HS-27A (cell line): ENCODE measurements at regions not wholly inside any gene's neighbourhood (a gene's known extent, or its start where the extent isn't known, plus 50 kb on each side); places are given as distances from the start of the nearest gene placed in this dataset.

ENCODE experiments used
- DNase-seq: peaks from one replicate; pipeline ENCODE4 v3.0.0-alpha.2; 2012; ENCODE audit warnings: low read depth, missing footprints

DNA sequence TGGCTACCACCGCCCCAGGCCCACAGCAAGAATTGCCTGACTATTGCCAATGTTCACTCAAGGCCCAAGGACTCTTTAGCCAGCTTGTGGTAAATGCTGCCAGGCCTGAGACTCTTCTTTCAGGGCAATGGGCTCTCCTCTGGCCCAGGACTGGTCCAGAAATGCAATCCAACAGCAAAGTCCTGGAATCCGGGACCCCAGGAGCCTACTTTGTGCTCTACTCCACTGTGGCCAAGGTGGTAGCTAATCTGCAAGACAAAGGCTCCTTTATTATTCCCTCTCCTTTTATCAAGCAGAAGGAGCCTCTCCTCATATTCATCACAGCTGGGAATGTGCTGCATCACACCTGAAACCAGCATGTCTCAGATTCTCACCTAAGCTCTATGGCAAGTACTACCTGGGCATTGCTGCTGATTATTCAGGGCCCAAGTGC is 107.6 kb upstream of the PRSS58 start:
- no peak for DNase-seq

GRCh38 chr7:142364551-142364950 is 106.7 kb upstream of the PRSS58 start:
- DNase-seq, result no peak

DNA sequence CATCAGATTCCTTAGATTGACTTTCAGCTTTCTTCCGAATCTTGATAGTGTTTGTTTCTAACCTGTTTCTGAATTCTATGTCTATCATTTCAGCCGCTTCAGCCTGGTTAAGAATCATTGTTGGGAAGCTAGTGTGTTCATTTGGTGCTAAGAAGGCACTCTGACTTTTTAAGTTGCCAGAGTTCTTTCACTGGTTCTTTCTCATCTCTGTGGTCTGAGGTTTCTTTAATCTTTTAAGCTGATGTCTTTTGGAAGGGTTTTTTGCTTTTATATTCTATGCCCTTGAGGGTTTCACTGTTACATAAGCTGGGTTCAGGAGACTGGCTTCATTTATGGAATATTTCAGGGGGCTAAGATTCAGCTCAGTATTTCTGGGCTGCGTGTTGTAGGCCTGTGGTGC is 104.5 kb upstream of the PRSS58 start:
- DNase-seq, result no peak

DNA sequence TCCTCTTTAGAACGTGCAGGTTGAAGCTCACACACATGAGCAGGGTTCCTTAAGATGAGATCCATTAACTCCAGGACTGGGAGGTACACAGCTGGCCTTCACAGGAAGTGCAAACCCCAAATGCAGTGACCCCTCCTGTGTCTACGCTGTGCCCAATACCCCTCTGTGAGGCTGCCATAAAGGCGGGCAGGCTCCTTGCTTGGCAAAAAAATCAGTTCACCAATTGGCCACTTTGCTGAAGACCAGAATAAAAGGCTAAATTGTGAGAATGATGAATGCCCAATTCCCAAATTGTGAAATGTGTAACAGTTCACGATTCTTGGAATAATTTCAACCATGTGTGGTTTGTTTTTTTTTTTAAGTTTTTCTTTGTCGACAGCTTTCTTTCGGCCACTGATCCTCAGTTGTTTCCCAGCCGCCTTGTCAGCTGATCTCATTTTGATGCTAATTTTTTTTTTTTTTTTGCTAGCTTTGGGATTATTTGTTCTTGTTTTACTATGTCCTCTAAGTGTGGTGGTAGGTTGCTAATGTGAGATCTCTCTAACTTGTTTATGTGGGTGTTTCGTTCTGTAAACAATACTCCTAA is 101.9 kb upstream of the PRSS58 start:
- no peak for DNase-seq

- peak; percentile 51 for DNase-seq
Observed at GRCh38 chr7:142357953-142358520, 100.2 kb upstream of the PRSS58 start.

DNA sequence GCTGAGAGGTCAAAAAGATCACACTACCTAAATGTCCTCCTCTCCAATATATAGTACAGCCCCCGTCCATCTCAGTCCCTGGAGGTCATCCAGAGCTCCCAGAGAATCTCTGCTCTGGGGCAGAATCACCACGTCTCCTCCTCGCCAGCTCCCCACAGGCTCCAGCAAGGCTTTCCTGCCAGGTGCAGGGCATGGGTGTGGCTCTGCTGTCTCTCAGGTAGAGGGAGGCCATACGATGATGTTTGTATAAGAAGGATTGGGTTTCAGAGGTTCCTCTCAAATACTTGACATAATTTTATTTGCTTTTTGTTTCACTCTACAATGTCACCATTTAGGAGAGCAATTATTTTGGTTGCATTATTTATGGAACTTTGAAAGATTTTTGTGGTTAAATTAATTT is 98.3 kb upstream of the PRSS58 start:
- no peak for DNase-seq

DNA sequence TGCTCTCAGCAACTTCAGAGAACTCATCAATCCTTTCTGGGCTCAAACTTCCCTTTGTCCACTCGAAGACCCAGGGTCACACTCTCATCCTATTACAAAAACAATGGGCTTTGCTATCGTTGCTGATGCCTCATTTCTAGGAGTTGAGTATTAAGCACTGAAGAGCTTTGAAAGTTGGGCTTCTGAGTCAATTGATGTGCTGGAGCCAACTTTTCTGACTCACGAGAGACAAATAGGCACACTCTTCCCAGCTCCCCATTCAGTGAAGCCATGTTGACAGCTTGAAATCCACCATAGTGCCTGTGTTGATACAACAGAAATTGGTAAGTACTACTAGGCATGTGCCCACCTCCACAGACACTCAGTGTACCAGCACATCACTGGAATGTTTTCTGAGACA is 97.5 kb upstream of the PRSS58 start:
- DNase-seq, result no peak

GRCh38 chr7:142353147-142354060 is 95.5 kb upstream of the PRSS58 start:
- DNase-seq, result no peak

GRCh38 chr7:142352543-142352942 is 94.7 kb upstream of the PRSS58 start:
- DNase-seq, result no peak

DNA sequence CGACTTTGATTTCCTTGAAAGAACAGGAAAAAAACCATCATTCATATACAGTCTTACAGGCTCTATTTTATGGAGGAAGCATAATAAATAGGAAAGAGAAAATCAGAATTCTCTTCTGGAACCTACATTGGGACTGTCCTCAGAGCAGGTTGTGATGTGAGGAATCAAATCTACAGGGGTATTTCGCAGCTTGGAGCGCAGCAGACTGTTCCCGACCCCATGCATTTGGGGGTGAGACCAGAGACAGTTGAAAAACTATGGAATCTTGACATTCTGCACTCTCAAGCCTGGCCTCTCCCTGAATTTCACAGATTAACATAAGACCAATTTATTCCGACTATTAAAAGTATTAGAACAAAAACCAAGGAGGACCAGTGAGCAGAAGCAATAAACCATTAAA is 93.3 kb upstream of the PRSS58 start:
- no peak for DNase-seq

GRCh38 chr7:142349670-142350405 is 92.0 kb upstream of the PRSS58 start:
- no peak for DNase-seq

DNA sequence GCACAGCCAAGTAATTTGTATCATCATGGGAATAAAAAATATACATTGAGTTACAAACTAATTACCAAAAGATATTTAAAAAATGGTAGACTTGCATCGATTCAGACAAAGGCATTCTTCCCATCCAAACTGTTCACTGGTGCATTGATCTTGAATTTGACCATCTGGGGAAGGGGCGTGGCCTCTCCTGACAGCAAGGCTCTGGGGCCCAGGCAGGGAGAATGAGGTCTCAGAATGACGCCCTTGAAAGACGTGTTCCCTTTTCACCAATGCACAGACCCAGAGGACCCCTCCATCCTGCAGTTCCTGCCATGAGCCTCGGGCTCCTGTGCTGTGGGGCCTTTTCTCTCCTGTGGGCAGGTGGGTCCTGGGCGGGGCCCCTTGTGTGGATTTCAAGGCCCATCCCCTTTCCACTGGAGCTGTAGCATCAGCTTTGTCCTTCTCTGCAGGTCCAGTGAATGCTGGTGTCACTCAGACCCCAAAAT is 91.1 kb upstream of the PRSS58 start:
- DNase-seq, result no peak

- DNase-seq, result no peak
Observed at GRCh38 chr7:142348100-142348499, 90.2 kb upstream of the PRSS58 start.

DNA sequence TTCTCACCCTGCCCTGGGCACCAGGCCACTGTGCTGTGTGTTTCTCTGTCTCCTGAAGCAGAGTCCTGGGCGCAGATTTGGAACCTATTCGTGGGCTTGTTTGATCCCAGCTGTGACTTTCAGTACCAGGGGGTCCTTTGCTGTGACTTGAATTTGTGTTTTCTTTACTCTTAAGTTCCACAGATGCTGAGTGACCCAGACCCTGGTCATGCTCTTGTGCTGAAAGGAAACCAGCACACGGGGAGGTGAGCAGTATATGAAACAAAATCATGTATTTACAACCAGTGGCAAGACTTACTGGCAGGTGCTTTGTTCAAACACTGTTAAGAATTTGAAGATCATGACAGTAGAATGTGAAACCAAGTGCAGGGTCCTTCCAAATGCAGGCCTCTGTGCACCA is 89.2 kb upstream of the PRSS58 start:
- DNase-seq, result no peak

DNA sequence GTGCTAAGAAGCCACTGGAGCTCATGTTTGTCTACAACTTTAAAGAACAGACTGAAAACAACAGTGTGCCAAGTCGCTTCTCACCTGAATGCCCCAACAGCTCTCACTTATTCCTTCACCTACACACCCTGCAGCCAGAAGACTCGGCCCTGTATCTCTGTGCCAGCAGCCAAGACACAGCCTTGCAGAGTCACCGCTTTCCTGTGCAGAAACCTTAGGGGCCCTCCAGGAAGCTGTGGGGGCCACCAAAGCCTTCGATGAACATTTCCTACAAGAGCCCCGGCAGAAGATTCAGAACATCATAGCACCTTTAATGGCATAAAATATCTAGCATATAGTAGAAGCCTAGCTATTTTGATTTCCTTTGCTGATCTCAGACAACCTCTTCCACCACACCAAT is 88.0 kb upstream of the PRSS58 start:
- DNase-seq, result no peak

DNA sequence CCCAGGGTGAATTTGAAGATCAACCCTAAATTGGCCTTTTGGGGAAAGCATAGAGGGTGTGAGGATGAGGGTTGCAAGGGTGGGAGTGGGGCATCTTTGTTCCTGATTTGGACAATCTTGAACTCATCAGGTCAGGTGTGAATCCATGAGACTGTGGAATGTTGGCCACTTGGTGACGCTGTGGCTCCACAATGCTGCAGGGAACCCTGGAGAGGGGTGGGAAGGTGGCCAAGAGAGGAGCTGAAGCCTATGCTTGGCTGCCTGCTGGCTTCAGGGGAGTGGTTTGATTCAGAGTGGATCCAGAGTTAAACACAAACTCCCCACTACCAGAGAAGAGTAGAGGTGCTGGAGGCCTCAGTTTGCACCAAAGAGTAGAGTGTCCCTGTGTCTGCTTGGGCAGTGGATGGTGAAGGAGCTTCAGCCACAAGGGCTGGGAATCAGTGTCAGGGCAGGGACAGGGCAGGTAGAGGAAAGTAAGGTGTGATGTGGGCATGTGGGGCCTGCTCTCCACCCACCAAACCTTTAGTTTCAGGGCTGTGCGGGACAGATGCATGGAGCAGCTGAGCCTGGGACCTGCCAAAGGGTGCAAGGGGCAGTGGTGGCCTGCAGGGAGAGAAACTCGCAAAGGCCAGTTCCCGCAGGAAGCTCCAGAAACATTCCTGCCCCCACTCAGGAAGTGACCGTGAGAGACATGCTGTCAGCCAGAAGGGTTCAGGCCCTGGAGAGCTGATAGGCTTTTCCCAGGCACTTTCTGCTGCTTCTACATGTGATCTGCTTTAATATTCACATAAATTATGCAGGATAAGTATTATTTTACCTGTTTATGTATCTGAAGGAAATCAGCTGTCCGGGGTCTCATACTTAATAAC is 81.0 kb upstream of the PRSS58 start:
- DNase-seq, result no peak

DNA sequence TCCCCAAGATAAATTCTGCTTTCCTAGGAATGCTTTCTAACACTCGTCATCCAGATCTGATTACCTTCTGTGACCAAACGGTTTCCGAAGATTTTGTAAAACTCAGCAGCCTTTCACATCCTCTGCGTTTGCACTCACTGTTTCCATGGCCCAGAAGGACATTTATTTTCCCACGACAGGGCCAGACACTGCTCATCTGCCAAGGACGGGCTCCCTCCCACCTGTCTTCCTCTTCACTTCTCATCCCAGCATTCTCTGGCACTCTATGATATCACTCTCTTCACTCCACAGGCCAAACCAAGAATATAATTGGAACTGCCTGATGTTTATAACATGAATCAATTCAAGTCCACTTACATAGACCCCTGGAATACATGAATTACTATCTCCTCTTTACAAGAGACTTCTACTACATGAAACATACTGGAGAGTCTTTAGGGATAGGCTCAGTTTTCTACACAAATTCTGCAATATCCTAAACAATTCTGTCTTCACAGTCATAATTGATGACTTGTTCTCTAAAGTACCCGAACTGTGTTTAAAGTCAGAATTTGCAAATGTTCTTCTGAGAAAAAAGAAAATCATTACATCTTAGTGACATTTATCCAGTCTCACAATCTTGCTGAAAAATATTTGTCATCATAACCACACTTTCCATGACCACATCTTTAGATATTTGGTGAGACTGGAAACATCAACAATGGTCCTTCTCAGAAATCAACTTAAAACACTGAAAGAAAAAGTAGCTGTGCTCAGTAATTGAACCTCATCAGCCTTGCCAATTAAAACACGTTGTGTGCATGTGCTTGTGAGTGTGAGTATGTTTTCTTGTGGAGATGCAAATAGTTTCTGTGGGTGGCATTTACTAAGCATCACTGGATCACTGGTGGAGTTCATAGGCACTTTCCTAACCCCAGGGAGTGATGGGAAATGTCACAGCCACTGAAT is 79.5 kb upstream of the PRSS58 start:
- DNase-seq, result no peak

- no peak for DNase-seq
Observed at GRCh38 chr7:142334806-142335205, 76.9 kb upstream of the PRSS58 start.

GRCh38 chr7:142334236-142334635 is 76.4 kb upstream of the PRSS58 start:
- DNase-seq, result no peak

DNA sequence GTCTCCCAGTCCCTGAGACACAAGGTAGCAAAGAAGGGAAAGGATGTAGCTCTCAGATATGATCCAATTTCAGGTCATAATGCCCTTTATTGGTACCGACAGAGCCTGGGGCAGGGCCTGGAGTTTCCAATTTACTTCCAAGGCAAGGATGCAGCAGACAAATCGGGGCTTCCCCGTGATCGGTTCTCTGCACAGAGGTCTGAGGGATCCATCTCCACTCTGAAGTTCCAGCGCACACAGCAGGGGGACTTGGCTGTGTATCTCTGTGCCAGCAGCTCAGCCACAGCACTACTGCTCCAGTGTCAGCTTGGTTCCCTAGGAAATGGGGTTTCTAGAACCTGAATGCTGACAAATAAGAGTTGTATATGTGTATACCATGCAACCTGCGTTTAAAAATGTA is 74.6 kb upstream of the PRSS58 start:
- DNase-seq, result no peak
